Left kidney (tissue), 1 donor: ENCODE measurements at regions not wholly inside any gene's neighbourhood (a gene's known extent, or its start where the extent isn't known, plus 50 kb on each side); places are given as distances from the start of the nearest gene placed in this dataset.

ENCODE experiments used
- DNase-seq: peaks from one replicate; pipeline ENCODE4 v3.0.0-alpha.2; 2013

DNA sequence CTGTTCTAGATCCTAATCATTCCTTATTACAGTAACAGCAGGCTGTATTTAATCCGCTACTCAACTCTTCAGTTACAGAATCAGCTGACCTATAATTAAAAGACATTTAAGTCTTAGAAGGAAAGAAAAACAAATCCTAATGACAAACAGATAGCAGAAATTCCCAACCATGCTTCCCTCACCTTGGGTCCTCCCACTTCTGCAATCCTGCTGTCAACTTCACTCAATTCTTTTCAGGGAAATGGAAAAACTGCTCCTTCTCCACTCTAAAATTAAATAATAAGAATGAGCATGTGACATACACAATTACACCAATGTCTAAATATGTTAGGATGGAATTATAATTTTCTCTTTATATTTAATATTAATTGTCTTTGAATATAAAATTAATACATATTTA, 182.6 kb upstream of the LYPLAL1 start:
- DNase-seq, result no peak

DNA sequence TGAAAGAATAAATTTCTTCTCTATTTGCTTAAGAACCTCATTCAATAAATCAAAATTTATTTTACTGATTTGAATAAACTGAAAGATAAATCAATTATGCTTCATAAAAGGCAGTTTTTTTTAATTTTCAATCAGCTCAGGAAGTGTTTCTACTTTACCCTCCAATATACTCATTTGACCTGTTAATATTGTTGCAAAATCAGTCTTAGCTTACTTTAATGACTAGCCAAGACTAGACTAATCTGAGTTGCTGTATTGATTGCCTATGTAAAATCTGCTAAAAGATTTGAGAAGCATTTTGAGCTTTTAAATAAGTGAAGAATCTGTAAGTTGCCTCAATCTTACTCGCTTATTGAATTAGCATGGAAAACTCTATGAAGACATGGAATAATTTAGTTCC, 179.1 kb upstream of the LYPLAL1 start:
- no peak for DNase-seq

GRCh38 chr1:218995091-218995665, 178.5 kb upstream of the LYPLAL1 start:
- DNase-seq, result no peak

GRCh38 chr1:218996362-218996761, 177.3 kb upstream of the LYPLAL1 start:
- no peak for DNase-seq

DNA sequence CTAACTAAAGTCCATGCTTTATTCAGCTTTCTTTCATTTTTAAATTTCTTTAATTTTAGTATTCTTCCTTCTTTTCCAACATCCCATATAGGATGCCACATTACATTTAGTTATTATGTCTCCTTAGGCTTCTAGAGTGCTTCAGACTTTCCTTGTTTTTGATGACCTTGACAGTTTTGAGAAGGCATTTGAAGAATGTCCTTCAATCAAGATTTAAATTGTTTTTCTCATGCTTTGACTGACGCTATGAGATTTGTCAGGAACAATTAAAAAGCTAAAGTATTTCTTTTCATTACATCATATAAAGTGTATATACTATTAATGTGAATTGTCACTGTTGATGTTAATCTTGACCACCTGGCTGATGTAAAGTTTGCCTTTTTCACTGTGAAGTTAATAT, 173.7 kb upstream of the LYPLAL1 start:
- DNase-seq, result no peak

- DNase-seq, result no peak
Observed at GRCh38 chr1:219000631-219001030, 173.0 kb upstream of the LYPLAL1 start.

- no peak for DNase-seq
Observed at GRCh38 chr1:219010720-219011119, 163.0 kb upstream of the LYPLAL1 start.

DNA sequence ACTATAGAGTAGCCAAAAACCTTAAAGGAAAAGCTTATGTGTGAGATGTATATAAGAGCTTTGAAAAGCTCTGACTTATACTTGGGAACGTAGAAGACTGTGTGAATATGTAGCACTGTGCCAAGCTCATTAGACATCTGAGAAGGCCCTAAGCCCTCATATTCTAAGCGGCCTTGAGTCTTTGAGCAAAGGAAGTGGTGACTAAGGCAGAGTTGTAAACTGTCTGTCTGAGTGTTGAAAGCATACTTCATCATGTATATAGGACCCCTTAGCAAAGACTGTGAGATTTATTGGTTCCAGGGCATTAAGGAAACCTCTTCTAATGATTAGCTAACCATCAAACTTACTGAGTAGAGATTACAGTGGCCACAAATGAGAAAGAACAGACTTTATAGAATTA, 153.3 kb upstream of the LYPLAL1 start:
- no peak for DNase-seq

GRCh38 chr1:219020846-219021245, 152.8 kb upstream of the LYPLAL1 start:
- DNase-seq, result no peak

- DNase-seq, result no peak
Observed at GRCh38 chr1:219027146-219027673, 146.5 kb upstream of the LYPLAL1 start.

- no peak for DNase-seq
Observed at GRCh38 chr1:219031809-219032208, 141.9 kb upstream of the LYPLAL1 start.

DNA sequence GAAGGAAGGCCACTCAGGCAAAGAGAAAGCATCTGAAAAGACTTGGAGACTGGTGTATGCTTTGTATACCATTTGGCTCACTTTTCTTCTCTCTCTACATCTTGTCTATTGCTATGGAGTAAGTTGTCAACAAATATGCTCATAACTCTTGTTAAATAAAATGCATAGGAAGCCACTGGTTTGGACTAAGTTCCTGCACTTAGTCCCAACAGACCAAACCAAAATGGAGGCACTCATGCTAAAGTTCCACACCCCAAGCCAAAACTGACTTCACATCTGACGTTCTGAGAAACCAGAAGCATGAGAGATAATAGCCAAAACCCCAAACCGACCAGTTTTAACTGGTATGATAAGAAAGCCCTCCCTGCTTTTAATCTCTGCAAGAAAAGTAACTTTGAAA, 135.3 kb upstream of the LYPLAL1 start:
- DNase-seq, result no peak

DNA sequence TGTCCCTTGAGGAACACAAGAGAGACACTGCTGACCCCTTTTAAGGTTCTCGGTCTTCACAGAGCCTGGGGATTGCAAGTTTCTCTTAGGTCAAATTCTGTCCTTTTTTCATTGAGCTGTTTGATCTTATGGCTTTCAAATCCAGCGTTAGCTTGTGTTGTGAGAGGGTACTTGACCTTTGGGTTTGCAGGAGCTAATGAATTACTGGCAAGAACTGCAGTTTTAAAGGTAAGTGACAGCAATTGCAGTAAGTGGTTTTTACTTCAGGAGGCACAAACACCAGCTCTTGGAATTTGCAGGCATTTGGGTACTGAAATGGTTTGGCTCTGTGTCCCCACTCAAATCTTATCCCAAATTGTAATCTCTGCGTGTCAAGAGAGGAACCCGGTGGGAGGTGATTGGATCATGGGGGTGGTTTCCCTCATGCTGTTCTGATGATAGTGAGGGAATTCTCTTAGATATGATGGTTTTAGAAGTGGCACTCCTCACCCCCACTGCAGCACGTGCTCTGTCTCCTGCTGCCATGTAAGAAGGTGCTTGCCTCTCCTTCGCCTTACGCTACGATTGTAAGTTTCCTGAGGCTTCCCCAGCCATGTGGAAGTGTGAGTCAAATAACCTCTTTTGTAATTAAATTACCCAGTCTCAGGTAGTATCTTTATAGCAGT, 134.5 kb upstream of the LYPLAL1 start:
- DNase-seq, result no peak

GRCh38 chr1:219039682-219040154, 134.0 kb upstream of the LYPLAL1 start:
- DNase-seq, result no peak

DNA sequence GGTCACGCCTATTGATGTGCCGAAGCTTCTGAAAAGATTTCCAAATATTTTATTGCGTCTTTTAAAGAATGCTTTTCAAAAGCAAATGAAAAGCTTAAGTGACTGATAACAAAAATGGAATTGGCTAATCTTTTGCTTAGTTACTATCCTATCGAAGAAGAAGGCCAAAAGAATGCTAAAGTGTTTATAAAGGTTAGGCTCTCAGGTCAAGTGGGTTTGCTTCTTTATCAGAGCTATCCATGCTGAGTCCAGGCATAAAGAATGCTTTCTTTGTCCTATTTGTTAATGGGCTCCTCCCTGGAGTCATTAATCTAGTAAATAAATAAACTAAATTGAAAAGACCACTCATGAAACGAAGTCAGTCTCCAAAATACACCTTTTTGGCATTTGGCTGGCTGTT, 133.4 kb upstream of the LYPLAL1 start:
- DNase-seq, result no peak

GRCh38 chr1:219041141-219041540, 132.5 kb upstream of the LYPLAL1 start:
- no peak for DNase-seq

- no peak for DNase-seq
Observed at GRCh38 chr1:219041818-219042217, 131.9 kb upstream of the LYPLAL1 start.

- DNase-seq, result no peak
Observed at GRCh38 chr1:219042769-219043168, 130.9 kb upstream of the LYPLAL1 start.

- no peak for DNase-seq
Observed at GRCh38 chr1:219045246-219045645, 128.4 kb upstream of the LYPLAL1 start.

- DNase-seq, result no peak
Observed at GRCh38 chr1:219049501-219049900, 124.2 kb upstream of the LYPLAL1 start.

DNA sequence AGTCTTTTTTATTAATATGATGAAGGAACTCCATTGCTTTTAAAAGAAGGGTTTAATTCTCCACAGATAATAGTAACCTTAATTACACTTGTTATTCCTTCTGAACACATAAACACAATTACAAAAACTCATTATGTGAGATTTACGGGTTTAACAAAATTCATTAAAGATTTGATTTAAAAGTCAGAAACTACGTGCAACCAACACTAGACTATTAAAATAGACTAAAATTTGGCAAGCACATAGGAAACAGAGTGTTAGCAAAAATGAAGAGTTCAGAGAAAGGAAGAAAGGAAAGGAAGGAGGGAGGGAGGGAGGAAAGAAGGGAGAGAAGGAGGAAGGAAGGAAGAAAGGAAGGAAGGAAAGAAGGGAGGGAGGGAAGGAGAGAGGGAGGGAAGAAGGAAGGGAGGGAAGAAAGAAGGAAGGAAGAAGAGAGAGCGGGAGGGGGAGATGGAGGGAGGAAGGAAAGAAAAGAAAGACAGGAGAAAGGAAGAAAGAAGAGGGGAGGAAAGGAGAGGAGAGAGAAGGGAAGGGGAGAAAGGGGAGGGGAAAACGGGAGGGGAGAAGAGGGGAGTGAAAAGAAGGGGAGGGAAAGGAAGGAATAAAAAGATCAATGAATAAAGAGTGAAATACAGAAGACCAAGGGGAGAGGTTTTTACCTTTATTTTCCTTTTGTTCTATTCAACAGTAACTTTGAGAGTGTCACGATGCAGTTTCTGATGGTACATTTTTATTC, 123.4 kb upstream of the LYPLAL1 start:
- no peak for DNase-seq

DNA sequence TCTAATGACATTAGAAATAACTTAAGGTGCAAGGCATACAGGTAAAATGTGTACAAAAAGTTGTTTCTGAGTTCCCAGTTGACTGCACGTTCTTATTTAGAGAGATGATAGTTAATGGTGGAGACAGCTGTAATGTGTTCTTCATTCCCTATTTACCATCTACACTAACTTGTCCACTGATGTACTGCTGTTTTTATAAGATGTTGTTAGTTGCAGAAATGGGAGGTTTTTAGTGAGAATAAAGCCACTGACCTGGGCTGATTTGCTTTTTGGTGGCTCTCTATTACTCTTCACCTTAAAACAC, 122.9 kb upstream of the LYPLAL1 start:
- DNase-seq, result no peak

DNA sequence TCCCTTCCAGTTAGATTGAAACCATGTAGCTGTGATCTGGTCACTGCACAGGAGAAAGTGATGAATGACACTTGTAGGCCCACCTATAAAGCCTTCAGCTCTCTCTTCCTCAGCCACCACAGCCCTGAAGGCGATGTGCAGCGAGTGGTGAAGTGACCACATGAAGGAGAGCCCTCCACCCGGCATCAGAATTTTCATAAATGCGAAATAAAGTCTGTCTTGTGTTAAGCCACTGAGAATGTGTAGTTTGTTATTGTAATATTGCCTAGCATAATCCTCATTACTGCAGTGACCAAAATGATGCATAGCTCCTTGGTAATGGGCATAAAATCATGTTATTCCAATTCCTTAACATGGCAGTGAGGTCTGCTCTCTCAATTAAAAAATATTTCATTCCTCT, 122.1 kb upstream of the LYPLAL1 start:
- DNase-seq, result no peak
